Mammary epithelial cell (primary cell): ENCODE measurements at regions not wholly inside any gene's neighbourhood (a gene's known extent, or its start where the extent isn't known, plus 50 kb on each side); places are given as distances from the start of the nearest gene placed in this dataset.

Source experiments
- EZH2 ChIP-seq: IDR thresholded peaks from 2 replicates; pipeline ENCODE4 v1.6.1; 2012; ENCODE audit warnings: low read length, inconsistent platforms, borderline replicate concordance
- TF ChIP-seq, protein P1 (sequence below), 2 donors: IDR thresholded peaks in 1 of 2; conservative IDR thresholded peaks in 1 of 2; 2 replicates each; pipeline ENCODE4 v1.5.1; 2011 to 2012; ENCODE audit warnings: inconsistent platforms in 2 of 2, low read length in 2 of 2, mild to moderate bottlenecking in 2 of 2, control low read depth in 1 of 2, low read depth in 1 of 2; ENCODE audit not compliant: insufficient read depth in 1 of 2; ENCODE audit errors: extremely low read depth in 1 of 2

DNA sequence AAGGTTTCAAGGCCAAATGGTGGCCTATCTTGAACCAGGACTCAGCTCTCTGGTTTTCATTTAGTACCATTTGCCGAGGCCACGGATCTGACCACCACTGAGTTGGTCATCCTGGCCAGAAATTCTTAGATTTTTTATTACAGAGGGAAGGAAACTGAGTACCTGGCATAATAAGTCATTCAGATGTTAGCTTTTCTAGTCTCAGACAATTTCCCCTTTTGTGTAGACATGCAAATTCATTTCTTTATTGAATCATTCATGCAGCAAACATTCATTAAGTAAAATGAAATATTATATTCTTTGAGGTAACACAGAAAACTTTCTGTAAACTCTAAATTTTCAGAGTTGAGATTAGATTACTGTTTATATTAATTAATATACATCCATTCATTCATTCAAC, 223.7 kb downstream of the PDCD6IP start:
- no peak for TF ChIP-seq EZH2
- TF ChIP-seq, protein P1, sequence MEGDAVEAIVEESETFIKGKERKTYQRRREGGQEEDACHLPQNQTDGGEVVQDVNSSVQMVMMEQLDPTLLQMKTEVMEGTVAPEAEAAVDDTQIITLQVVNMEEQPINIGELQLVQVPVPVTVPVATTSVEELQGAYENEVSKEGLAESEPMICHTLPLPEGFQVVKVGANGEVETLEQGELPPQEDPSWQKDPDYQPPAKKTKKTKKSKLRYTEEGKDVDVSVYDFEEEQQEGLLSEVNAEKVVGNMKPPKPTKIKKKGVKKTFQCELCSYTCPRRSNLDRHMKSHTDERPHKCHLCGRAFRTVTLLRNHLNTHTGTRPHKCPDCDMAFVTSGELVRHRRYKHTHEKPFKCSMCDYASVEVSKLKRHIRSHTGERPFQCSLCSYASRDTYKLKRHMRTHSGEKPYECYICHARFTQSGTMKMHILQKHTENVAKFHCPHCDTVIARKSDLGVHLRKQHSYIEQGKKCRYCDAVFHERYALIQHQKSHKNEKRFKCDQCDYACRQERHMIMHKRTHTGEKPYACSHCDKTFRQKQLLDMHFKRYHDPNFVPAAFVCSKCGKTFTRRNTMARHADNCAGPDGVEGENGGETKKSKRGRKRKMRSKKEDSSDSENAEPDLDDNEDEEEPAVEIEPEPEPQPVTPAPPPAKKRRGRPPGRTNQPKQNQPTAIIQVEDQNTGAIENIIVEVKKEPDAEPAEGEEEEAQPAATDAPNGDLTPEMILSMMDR (conservative IDR thresholded peaks at IDR 0.05 in 1 of 2, IDR thresholded peaks at IDR 0.05 in 1 of 2; ENCODE audit: extremely low read depth in 1 of 2, insufficient read depth in 1 of 2, low read depth in 1 of 2, low read length in 2 of 2), result no peak
